ENCODE measurements at regions not wholly inside any gene's neighbourhood (a gene's known extent, or its start where the extent isn't known, plus 50 kb on each side); places are given as distances from the start of the nearest gene placed in this dataset.
A peak's percentile ranks its signal among the peaks of the same experiment; 100 is the strongest.

DNA sequence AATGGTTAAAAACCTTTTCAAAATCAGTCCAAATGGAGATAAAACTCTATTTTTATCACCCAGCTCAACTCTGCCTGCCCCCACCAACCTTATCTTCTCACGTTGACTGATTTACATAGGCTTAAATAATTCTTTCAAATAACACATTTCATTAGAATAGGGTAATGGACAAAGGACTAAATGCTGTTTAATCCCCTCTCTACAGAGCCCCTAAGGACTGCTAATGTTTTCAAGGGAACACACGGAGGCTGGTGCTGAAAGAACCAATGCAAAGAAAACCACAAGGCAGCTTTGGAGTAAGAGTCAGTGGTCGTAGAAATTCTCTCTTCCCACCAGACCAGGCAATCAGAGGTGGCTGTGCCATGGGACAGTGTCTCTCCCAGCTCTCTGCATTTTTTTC is 445.7 kb upstream of the MAF start:
- no peak overlapping the region for H2AFZ ChIP-seq (ENCODE audit: low read length)
- Mint-ChIP-seq H3K36me3 (ENCODE audit: insufficient read depth in 1 of 3, low read depth in 3 of 3) (no peaks in the 10 kb centered on the region), H3K27me3 (ENCODE audit: low read depth) (peaks cover 9% of the 10 kb centered on the region)

More for the DNA sequence above, 445.7 kb upstream of the MAF start:
- peaks cover 17 to 22% of the 10 kb centered on the region in 2 experiments for H3K4me1 Mint-ChIP-seq
- peak overlapping the region in 1 of 3 experiments; percentile 10; a peak in 1 of 7 replicates for H3K27ac Mint-ChIP-seq
- Histone ChIP-seq H4K91ac (ENCODE audit: insufficient read length, low read depth, low read length) (no peak overlapping the region), H3T11ph (ENCODE audit: low read length) (no peak overlapping the region), H3K27ac (ENCODE audit: insufficient read length, low read depth, low read length) (no peak overlapping the region), H3K79me1 (ENCODE audit: insufficient read depth, low read depth, low read length, poor library complexity, severe bottlenecking) (no peaks in the 10 kb centered on the region), H3K14ac (ENCODE audit: insufficient read depth, low read length) (no peak overlapping the region), H3K4me1 (ENCODE audit: insufficient read depth, low read length) (no peaks in the 10 kb centered on the region), H4K8ac (replicated peaks; ENCODE audit: insufficient read length, low read depth, low read length) (no peak overlapping the region), H3K23me2 (ENCODE audit: insufficient read length, low read depth, low read length, poor library complexity, severe bottlenecking) (no peaks in the 10 kb centered on the region), H2AK5ac (ENCODE audit: insufficient read length, low read length) (no peak overlapping the region), H3K9ac (ENCODE audit: extremely low read depth, insufficient read length, low read length) (no peak overlapping the region), H2BK15ac (ENCODE audit: low read depth, low read length) (no peak overlapping the region), H2BK5ac (ENCODE audit: insufficient read length, low read length) (no peak overlapping the region), H2BK12ac (ENCODE audit: insufficient read length, low read depth, low read length) (no peak overlapping the region), H2BK120ac (ENCODE audit: low read depth, low read length, poor library complexity, severe bottlenecking) (no peak overlapping the region), H3K27me3 (ENCODE audit: insufficient read depth, low read length) (no peaks in the 10 kb centered on the region), H2BK20ac (ENCODE audit: low read depth, low read length, poor library complexity, severe bottlenecking) (no peak overlapping the region), H4K20me1 (ENCODE audit: control insufficient read depth, insufficient read depth, insufficient read length) (no peaks in the 10 kb centered on the region), H3K4me2 (ENCODE audit: insufficient read depth, insufficient read length, low read length) (no peak overlapping the region), H3K4ac (ENCODE audit: low read depth, low read length) (no peak overlapping the region), H3K79me2 (ENCODE audit: insufficient read depth, low read length) (no peaks in the 10 kb centered on the region), H4K5ac (ENCODE audit: insufficient read length, low read depth, low read length) (no peak overlapping the region), H3K56ac (ENCODE audit: insufficient read length, low read depth, low read length) (no peak overlapping the region), H3K18ac (ENCODE audit: insufficient read length, low read depth, low read length) (no peak overlapping the region), H3K9me3 (ENCODE audit: control insufficient read depth, low read depth, low read length) (no peaks in the 10 kb centered on the region), H3K23ac (ENCODE audit: insufficient read length, low read depth, low read length) (no peak overlapping the region)
- H3K9me3 Mint-ChIP-seq = no peaks in the 10 kb centered on the region; a peak in 1 of 5 replicates
- no peak for TF ChIP-seq CTCF (conservative IDR thresholded peaks at IDR 0.05)
- DNase-seq = no peak
- WGBS (ENCODE audit: extremely low coverage, insufficient read length, low lambda C conversion rate) = no CpG with 5 or more reads among the region's 3 CpGs
- H3K4me3 Mint-ChIP-seq = no peak overlapping the region

All from H9 (cell line).